SK-N-SH (cell line): ENCODE measurements at regions not wholly inside any gene's neighbourhood (a gene's known extent, or its start where the extent isn't known, plus 50 kb on each side); places are given as distances from the start of the nearest gene placed in this dataset.

ENCODE experiments used
- CTCF ChIA-PET: fragments of 300-600, 350-600 bp; formaldehyde crosslinking; extraction: SDS; loops from one replicate; lab custom pipeline; 2021; lab: Yijun Ruan, JAX
- POLR2A ChIA-PET: fragments of 350-600 bp; sonication (Branson Sonifier 250); formaldehyde crosslinking; extraction: SDS; loops from one replicate; lab custom pipeline; 2020; ENCODE audit warnings: antibody characterized with exemption, inconsistent platforms; lab: Yijun Ruan, JAX
- DNase-seq: peaks from one replicate; pipeline ENCODE4 v3.0.0; 2012
- H2AFZ ChIP-seq: fragments of 200-600 bp; sonication (generic); 2 replicates; pipeline ENCODE4 v1.8.1; 2016; ENCODE audit warnings: antibody characterized with exemption, mild to moderate bottlenecking, low read depth
- H3F3A ChIP-seq: fragments of 200-600 bp; sonication (generic); replicated peaks from 2 replicates; pipeline ENCODE3; 2016; ENCODE audit warnings: antibody characterized with exemption, mild to moderate bottlenecking; ENCODE audit not compliant: insufficient read depth
- H3K27ac ChIP-seq, 2 experiments: fragments of 200-500 bp in 1 of 2; fragments of 200-600 bp in 1 of 2; sonication (Bioruptor generic) in 1 of 2; sonication (generic), shearing (Covaris generic) in 1 of 2; 2 replicates each; pipeline versions ENCODE4 v1.5.1 to v1.6.1; 2014 to 2016; ENCODE audit warnings: low read depth in 2 of 2, inconsistent platforms in 1 of 2, low read length in 1 of 2, mild to moderate bottlenecking in 1 of 2, mixed read lengths in 1 of 2
- H3K27me3 ChIP-seq: fragments of 200-600 bp; sonication (generic), shearing (Covaris generic); 2 replicates; pipeline ENCODE4 v1.6.1; 2016; ENCODE audit warnings: mixed run types; ENCODE audit not compliant: insufficient read depth
- H3K36me3 ChIP-seq, 2 experiments: fragments of 200-500 bp in 1 of 2; fragments of 200-600 bp in 1 of 2; sonication (Bioruptor generic) in 1 of 2; sonication (generic) in 1 of 2; replicated peaks in 1 of 2; 2 replicates each; pipeline versions ENCODE3 to v1.5.1; 2014 to 2016; ENCODE audit warnings: low read length in 1 of 2, mild to moderate bottlenecking in 1 of 2; ENCODE audit not compliant: insufficient read depth in 2 of 2, control insufficient read depth in 1 of 2
- H3K4me1 ChIP-seq, 2 experiments: fragments of 200-500 bp in 1 of 2; fragments of 200-600 bp in 1 of 2; sonication (Bioruptor generic) in 1 of 2; sonication (generic), shearing (Covaris generic) in 1 of 2; 2 replicates each; pipeline versions ENCODE4 v1.5.1 to v1.6.1; 2014 to 2016; ENCODE audit warnings: low read depth in 1 of 2, low read length in 1 of 2, mixed run types in 1 of 2; ENCODE audit not compliant: insufficient read depth in 2 of 2, control insufficient read depth in 1 of 2
- H3K4me2 ChIP-seq: fragments of 200-600 bp; sonication (generic), shearing (Covaris generic); 2 replicates; pipeline ENCODE4 v1.6.1; 2017; ENCODE audit warnings: mixed run types
- H3K4me3 ChIP-seq, 2 experiments: fragments of 200-500 bp in 1 of 2; fragments of 200-600 bp in 1 of 2; sonication (Bioruptor generic) in 1 of 2; sonication (generic), shearing (Covaris generic) in 1 of 2; 2 replicates each; pipeline versions ENCODE4 v1.5.1 to v1.8.1; 2014 to 2016; ENCODE audit warnings: low read depth in 2 of 2, inconsistent platforms in 1 of 2, low read length in 1 of 2, mild to moderate bottlenecking in 1 of 2, mixed read lengths in 1 of 2, moderate library complexity in 1 of 2
- H3K79me2 ChIP-seq: fragments of 200-600 bp; sonication (generic); 2 replicates; pipeline ENCODE4 v1.8.1; 2017; ENCODE audit warnings: mild to moderate bottlenecking; ENCODE audit not compliant: insufficient read depth
- H3K9ac ChIP-seq: fragments of 200-600 bp; sonication (generic); 2 replicates; pipeline ENCODE4 v1.6.1; 2017; ENCODE audit warnings: mixed run types
- H3K9me2 ChIP-seq: fragments of 200-600 bp; sonication (generic); 2 replicates; pipeline ENCODE4 v1.6.1; 2017; ENCODE audit warnings: mixed run types
- H3K9me3 ChIP-seq: fragments of 200-600 bp; sonication (generic); 2 replicates; pipeline ENCODE4 v1.6.1; 2017; ENCODE audit warnings: mixed run types, mild to moderate bottlenecking, moderate library complexity
- H4K20me1 ChIP-seq: fragments of 200-600 bp; sonication (generic); 2 replicates; pipeline ENCODE4 v1.6.1; 2017; ENCODE audit warnings: mild to moderate bottlenecking, mixed run types; ENCODE audit not compliant: insufficient read depth
- CHD2 ChIP-seq: fragments of 150-350 bp; IDR thresholded peaks from 2 replicates; pipeline ENCODE4 v1.6.1; 2018; ENCODE audit warnings: low read length; ENCODE audit not compliant: partially characterized antibody
- EP300 ChIP-seq, 2 experiments: IDR thresholded peaks; 2 replicates each; pipeline versions ENCODE4 v1.4.0 to v1.6.1; 2012; ENCODE audit warnings: borderline replicate concordance in 1 of 2, low read depth in 1 of 2, low read length in 1 of 2
- GABPA ChIP-seq: IDR thresholded peaks from 2 replicates; pipeline ENCODE4 v1.4.0; 2012; ENCODE audit warnings: low read depth, mild to moderate bottlenecking
- IRF3 ChIP-seq: fragments of 150-350 bp; IDR thresholded peaks from 2 replicates; pipeline ENCODE4 v1.6.1; 2016; ENCODE audit warnings: mild to moderate bottlenecking, low read depth, low read length
- MAX ChIP-seq: IDR thresholded peaks from 2 replicates; pipeline ENCODE4 v1.4.0; 2012; ENCODE audit warnings: low read depth
- NFIC ChIP-seq: IDR thresholded peaks from 2 replicates; pipeline ENCODE4 v1.4.0; 2012; ENCODE audit warnings: borderline replicate concordance
- RCOR1 ChIP-seq: fragments of 150-350 bp; IDR thresholded peaks from 2 replicates; pipeline ENCODE4 v1.6.1; 2017; ENCODE audit warnings: antibody characterized with exemption, low read length
- RFX5 ChIP-seq: IDR thresholded peaks from 2 replicates; pipeline ENCODE4 v1.6.1; 2012; ENCODE audit warnings: mild to moderate bottlenecking, improper control_type of control experiment, low read length
- RXRA ChIP-seq: IDR thresholded peaks from 2 replicates; pipeline ENCODE4 v1.4.0; 2012; ENCODE audit warnings: low read depth, mild to moderate bottlenecking, borderline replicate concordance
- SIN3A ChIP-seq: IDR thresholded peaks from 2 replicates; pipeline ENCODE4 v1.6.1; 2012; ENCODE audit warnings: low read depth, mild to moderate bottlenecking, low read length, moderate library complexity, borderline replicate concordance
- TCF12 ChIP-seq: IDR thresholded peaks from 2 replicates; pipeline ENCODE4 v1.4.0; 2012
- TEAD4 ChIP-seq: IDR thresholded peaks from 2 replicates; pipeline ENCODE4 v1.4.0; 2012; ENCODE audit warnings: mild to moderate bottlenecking, borderline replicate concordance; ENCODE audit not compliant: insufficient read depth
- YY1 ChIP-seq: IDR thresholded peaks from 2 replicates; pipeline ENCODE4 v1.4.0; 2012; ENCODE audit warnings: low read depth, mild to moderate bottlenecking
- WGBS: methylation state at CpG from one replicate; pipeline ENCODE4 v1.1.6; 2017; ENCODE audit warnings: low lambda C conversion rate; 5-methylcytosine and 5-hydroxymethylcytosine counted together
- TF ChIP-seq, protein P1 (sequence below): IDR thresholded peaks from 2 replicates; pipeline ENCODE4 v1.4.0; 2012; ENCODE audit warnings: low read depth, borderline replicate concordance

DNA sequence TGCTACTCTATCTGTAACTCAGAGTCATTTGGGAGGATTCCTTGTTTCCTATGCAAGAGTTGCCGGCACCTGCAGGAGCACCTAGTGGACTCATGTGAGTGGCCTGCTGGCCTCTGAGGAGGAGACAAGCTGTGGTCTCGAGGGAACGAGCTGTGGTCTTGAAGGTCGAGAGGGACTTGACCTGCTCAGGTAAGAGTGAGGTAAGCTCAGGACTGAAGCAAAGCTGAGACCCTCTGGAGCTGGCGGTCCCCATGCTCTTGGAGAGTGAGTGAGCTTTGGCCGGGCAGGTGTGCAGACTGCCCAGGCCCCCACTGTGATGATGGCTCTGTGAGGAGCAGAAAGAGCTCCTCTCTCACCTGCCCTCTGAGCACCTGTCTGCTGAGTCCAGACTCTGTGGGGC, 214.3 kb downstream of the MYLK4 start:
- H3K27ac ChIP-seq, result no peak overlapping the region
- H3K9ac ChIP-seq, result no peak overlapping the region
- H3K27me3 ChIP-seq, result no peaks in the 10 kb centered on the region; the same call in 1 of the 2 replicates
- no peak overlapping the region for H3K4me3 ChIP-seq
- POLR2A ChIA-PET, result no interaction called here
- H4K20me1 ChIP-seq, result no peaks in the 10 kb centered on the region
- TF ChIP-seq MAX (no peak), RCOR1 (no peak), CHD2 (no peak)
- WGBS, result 15% methylated on average over 4 of the region's 6 CpGs
- no peaks in the 10 kb centered on the region for H3K36me3 ChIP-seq
- no peak for DNase-seq
- H2AFZ ChIP-seq, result no peak overlapping the region
- H3K79me2 ChIP-seq, result no peaks in the 10 kb centered on the region
- H3K4me2 ChIP-seq, result no peak overlapping the region
- CTCF ChIA-PET, result no interaction called here
- no peaks in the 10 kb centered on the region for H3K4me1 ChIP-seq
- no peaks in the 10 kb centered on the region for H3K9me3 ChIP-seq
- no peaks in the 10 kb centered on the region for H3F3A ChIP-seq
- H3K9me2 ChIP-seq, result no peaks in the 10 kb centered on the region

GRCh38 chr6:2535506-2535905, 215.2 kb downstream of the MYLK4 start:
- POLR2A ChIA-PET, result no interaction called here
- no peaks in the 10 kb centered on the region for H3K9me3 ChIP-seq
- no peak overlapping the region for H3K4me3 ChIP-seq
- H3K79me2 ChIP-seq, result no peaks in the 10 kb centered on the region
- CTCF ChIA-PET, result no interaction called here
- DNase-seq, result no peak
- H3F3A ChIP-seq, result no peaks in the 10 kb centered on the region
- H3K9ac ChIP-seq, result no peak overlapping the region
- no peaks in the 10 kb centered on the region for H4K20me1 ChIP-seq
- H3K4me1 ChIP-seq, result no peaks in the 10 kb centered on the region
- H3K4me2 ChIP-seq, result no peak overlapping the region
- H3K9me2 ChIP-seq, result no peaks in the 10 kb centered on the region
- 29% methylated on average over 8 of the region's 8 CpGs for WGBS
- H3K36me3 ChIP-seq, result no peaks in the 10 kb centered on the region
- H3K27me3 ChIP-seq, result no peaks in the 10 kb centered on the region; the same call in 1 of the 2 replicates
- no peak overlapping the region for H2AFZ ChIP-seq
- TF ChIP-seq TEAD4 (no peak), EP300 (IDR thresholded peaks at IDR 0.05; ENCODE audit: borderline replicate concordance in 1 of 2, low read depth in 1 of 2, low read length in 1 of 2) (no peak), RXRA (no peak), SIN3A (no peak), RFX5 (no peak), IRF3 (no peak), RCOR1 (no peak), GABPA (no peak), CHD2 (no peak), TCF12 (no peak), NFIC (no peak), YY1 (no peak)
- TF ChIP-seq, protein P1, sequence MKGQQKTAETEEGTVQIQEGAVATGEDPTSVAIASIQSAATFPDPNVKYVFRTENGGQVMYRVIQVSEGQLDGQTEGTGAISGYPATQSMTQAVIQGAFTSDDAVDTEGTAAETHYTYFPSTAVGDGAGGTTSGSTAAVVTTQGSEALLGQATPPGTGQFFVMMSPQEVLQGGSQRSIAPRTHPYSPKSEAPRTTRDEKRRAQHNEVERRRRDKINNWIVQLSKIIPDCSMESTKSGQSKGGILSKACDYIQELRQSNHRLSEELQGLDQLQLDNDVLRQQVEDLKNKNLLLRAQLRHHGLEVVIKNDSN, result no peak
- TF ChIP-seq, all 33 proteins: peak for 0
- H3K27ac ChIP-seq, result no peak overlapping the region
